SU-DHL-6 (cell line): ENCODE measurements at regions not wholly inside any gene's neighbourhood (a gene's known extent, or its start where the extent isn't known, plus 50 kb on each side); places are given as distances from the start of the nearest gene placed in this dataset.

Experiments
- H2AFZ ChIP-seq: fragments of 200-600 bp; sonication (generic); 2 replicates; pipeline ENCODE4 v1.6.1; 2014; ENCODE audit warnings: low read depth, mild to moderate bottlenecking, moderate library complexity, mixed read lengths, antibody characterized with exemption, low read length; ENCODE audit not compliant: severe bottlenecking
- H3F3A ChIP-seq: fragments of 200-600 bp; shearing (Covaris generic); 2 replicates; pipeline ENCODE4 v1.6.0; 2016; ENCODE audit warnings: antibody characterized with exemption, mild to moderate bottlenecking; ENCODE audit not compliant: insufficient read depth
- H3K27ac ChIP-seq: fragments of 200-600 bp; sonication (generic); 2 replicates; pipeline ENCODE4 v1.5.1; 2016; ENCODE audit warnings: low read depth, mild to moderate bottlenecking, low read length, moderate library complexity, mixed read lengths
- H3K27me3 ChIP-seq: fragments of 200-600 bp; sonication (generic), shearing (Covaris generic); 2 replicates; pipeline ENCODE4 v1.6.0; 2014; ENCODE audit warnings: mild to moderate bottlenecking, low read length
- H3K36me3 ChIP-seq: fragments of 200-600 bp; sonication (generic); 2 replicates; pipeline ENCODE4 v1.6.1; 2014; ENCODE audit warnings: mild to moderate bottlenecking, low read length, mixed read lengths
- H3K4me2 ChIP-seq: fragments of 300-600, 200-600 bp; shearing (Covaris generic), sonication (generic); 2 replicates; pipeline ENCODE4 v1.6.0; 2014; ENCODE audit warnings: low read length, low read depth, mild to moderate bottlenecking; ENCODE audit not compliant: poor library complexity, severe bottlenecking
- H3K4me3 ChIP-seq: fragments of 200-600 bp; sonication (generic); 2 replicates; pipeline ENCODE4 v1.5.1; 2014; ENCODE audit warnings: antibody characterized with exemption, low read length, mild to moderate bottlenecking, mixed read lengths; ENCODE audit not compliant: insufficient read depth, poor library complexity, severe bottlenecking
- H3K79me2 ChIP-seq: fragments of 200-600 bp; sonication (generic); 2 replicates; pipeline ENCODE4 v1.6.1; 2014; ENCODE audit warnings: mild to moderate bottlenecking, low read length, moderate library complexity; ENCODE audit not compliant: insufficient read depth
- H3K9ac ChIP-seq: fragments of 200-600 bp; sonication (generic); 2 replicates; pipeline ENCODE4 v1.7.0; 2014; ENCODE audit warnings: mild to moderate bottlenecking, low read length
- H3K9me2 ChIP-seq: fragments of 200-600 bp; sonication (generic); replicated peaks from 2 replicates; pipeline ENCODE4 v1.6.1; 2014; ENCODE audit warnings: low read length; ENCODE audit not compliant: insufficient read depth
- H3K9me3 ChIP-seq: fragments of 200-600 bp; sonication (generic); 2 replicates; pipeline ENCODE4 v1.6.1; 2014; ENCODE audit warnings: low read length, mixed read lengths; ENCODE audit not compliant: insufficient read depth
- H4K20me1 ChIP-seq: fragments of 200-600 bp; sonication (generic); 2 replicates; pipeline ENCODE4 v1.6.1; 2014; ENCODE audit warnings: low read depth, mild to moderate bottlenecking, antibody characterized with exemption, low read length, moderate library complexity, mixed read lengths
- EZH2phosphoT487 ChIP-seq: fragments of 200-600 bp; sonication (generic), shearing (Covaris generic); conservative IDR thresholded peaks from 2 replicates; pipeline ENCODE4 v1.6.1; 2018; ENCODE audit warnings: mild to moderate bottlenecking, antibody characterized with exemption, low read length, moderate library complexity, mixed read lengths
- TF ChIP-seq, protein P1 (sequence below): fragments of 200-600 bp; sonication (generic); IDR thresholded peaks from one replicate; pipeline ENCODE4 v1.5.1; 2017; ENCODE audit warnings: antibody characterized with exemption, mild to moderate bottlenecking, low read length, moderate library complexity; ENCODE audit not compliant: insufficient read depth, poor library complexity, severe bottlenecking

- Histone ChIP-seq H3K4me3 (no peak overlapping the region), H3K27ac (no peak overlapping the region), H2AFZ (no peak overlapping the region), H3K9ac (no peak overlapping the region), H3K27me3 (no peaks in the 10 kb centered on the region), H3K9me2 (no peaks in the 10 kb centered on the region), H3K36me3 (no peaks in the 10 kb centered on the region), H4K20me1 (no peaks in the 10 kb centered on the region), H3K4me2 (no peak overlapping the region), H3F3A (no peaks in the 10 kb centered on the region), H3K9me3 (no peaks in the 10 kb centered on the region), H3K79me2 (no peaks in the 10 kb centered on the region)
- TF ChIP-seq, protein P1, sequence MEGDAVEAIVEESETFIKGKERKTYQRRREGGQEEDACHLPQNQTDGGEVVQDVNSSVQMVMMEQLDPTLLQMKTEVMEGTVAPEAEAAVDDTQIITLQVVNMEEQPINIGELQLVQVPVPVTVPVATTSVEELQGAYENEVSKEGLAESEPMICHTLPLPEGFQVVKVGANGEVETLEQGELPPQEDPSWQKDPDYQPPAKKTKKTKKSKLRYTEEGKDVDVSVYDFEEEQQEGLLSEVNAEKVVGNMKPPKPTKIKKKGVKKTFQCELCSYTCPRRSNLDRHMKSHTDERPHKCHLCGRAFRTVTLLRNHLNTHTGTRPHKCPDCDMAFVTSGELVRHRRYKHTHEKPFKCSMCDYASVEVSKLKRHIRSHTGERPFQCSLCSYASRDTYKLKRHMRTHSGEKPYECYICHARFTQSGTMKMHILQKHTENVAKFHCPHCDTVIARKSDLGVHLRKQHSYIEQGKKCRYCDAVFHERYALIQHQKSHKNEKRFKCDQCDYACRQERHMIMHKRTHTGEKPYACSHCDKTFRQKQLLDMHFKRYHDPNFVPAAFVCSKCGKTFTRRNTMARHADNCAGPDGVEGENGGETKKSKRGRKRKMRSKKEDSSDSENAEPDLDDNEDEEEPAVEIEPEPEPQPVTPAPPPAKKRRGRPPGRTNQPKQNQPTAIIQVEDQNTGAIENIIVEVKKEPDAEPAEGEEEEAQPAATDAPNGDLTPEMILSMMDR = no peak
- TF ChIP-seq EZH2phosphoT487 = no peak
These were observed 245.0 kb upstream of the CPHXL start for GRCh38 chr16:75971334-75971733.

- H3K4me2 ChIP-seq = no peak overlapping the region
- H4K20me1 ChIP-seq = no peaks in the 10 kb centered on the region; the same call in 1 of the 2 replicates
- H3F3A ChIP-seq = no peaks in the 10 kb centered on the region
- H3K27ac ChIP-seq = no peak overlapping the region
- no peaks in the 10 kb centered on the region for H3K79me2 ChIP-seq
- no peaks in the 10 kb centered on the region for H3K36me3 ChIP-seq
- H2AFZ ChIP-seq = no peak overlapping the region
- H3K27me3 ChIP-seq = no peaks in the 10 kb centered on the region
- no peak overlapping the region for H3K9ac ChIP-seq
- no peaks in the 10 kb centered on the region for H3K9me3 ChIP-seq
- H3K4me3 ChIP-seq = no peak overlapping the region
- TF ChIP-seq, protein P1 = no peak
- TF ChIP-seq EZH2phosphoT487 = no peak
- H3K9me2 ChIP-seq = no peaks in the 10 kb centered on the region
These were observed 257.0 kb upstream of the CPHXL start for GRCh38 chr16:75983296-75983695.

- Histone ChIP-seq H3K4me3 (no peak overlapping the region), H3F3A (no peaks in the 10 kb centered on the region), H4K20me1 (no peaks in the 10 kb centered on the region; the same call in 1 of the 2 replicates), H3K4me2 (no peak overlapping the region), H2AFZ (no peak overlapping the region), H3K9ac (no peak overlapping the region), H3K36me3 (no peaks in the 10 kb centered on the region), H3K9me3 (no peaks in the 10 kb centered on the region), H3K27ac (no peak overlapping the region), H3K27me3 (no peaks in the 10 kb centered on the region), H3K79me2 (no peaks in the 10 kb centered on the region), H3K9me2 (no peaks in the 10 kb centered on the region)
- TF ChIP-seq, protein P1 = no peak
- TF ChIP-seq EZH2phosphoT487 = no peak
These were observed 257.6 kb upstream of the CPHXL start for GRCh38 chr16:75983741-75984381.
